ENCODE measurements at regions not wholly inside any gene's neighbourhood (a gene's known extent, or its start where the extent isn't known, plus 50 kb on each side); places are given as distances from the start of the nearest gene placed in this dataset.

- CTCF ChIA-PET = no interaction called here
- Mint-ChIP-seq H3K27ac (no peak overlapping the region), H3K4me3 (no peak overlapping the region), H3K36me3 (no peaks in the 10 kb centered on the region), H3K9me3 (ENCODE audit: low read depth) (no peaks in the 10 kb centered on the region), H3K4me1 (no peaks in the 10 kb centered on the region), H3K27me3 (no peaks in the 10 kb centered on the region)
- ATAC-seq (no peak), DNase-seq (no peak)
These were observed 208.6 kb upstream of the TMTC1 start for GRCh38 chr12:29992366-29992765.

GRCh38 chr12:29991924-29992323 is 208.2 kb upstream of the TMTC1 start:
- H3K4me3 Mint-ChIP-seq = no peak overlapping the region
- no peaks in the 10 kb centered on the region for H3K27me3 Mint-ChIP-seq
- H3K4me1 Mint-ChIP-seq = no peaks in the 10 kb centered on the region
- CTCF ChIA-PET = no interaction called here
- no peaks in the 10 kb centered on the region for H3K9me3 Mint-ChIP-seq (ENCODE audit: low read depth)
- no peak overlapping the region for H3K27ac Mint-ChIP-seq
- DNase-seq (no peak), ATAC-seq (no peak)
- no peaks in the 10 kb centered on the region for H3K36me3 Mint-ChIP-seq

- Mint-ChIP-seq H3K27ac (no peak overlapping the region), H3K4me3 (no peak overlapping the region), H3K36me3 (no peaks in the 10 kb centered on the region), H3K27me3 (no peaks in the 10 kb centered on the region), H3K9me3 (ENCODE audit: low read depth) (no peaks in the 10 kb centered on the region), H3K4me1 (no peaks in the 10 kb centered on the region)
- ATAC-seq (no peak), DNase-seq (no peak)
- CTCF ChIA-PET = no interaction called here
These were observed 207.2 kb upstream of the TMTC1 start for GRCh38 chr12:29990971-29991370.

- ATAC-seq = no peak
- Mint-ChIP-seq H3K9me3 (ENCODE audit: low read depth) (peaks cover 9% of the 10 kb centered on the region), H3K4me1 (no peaks in the 10 kb centered on the region), H3K36me3 (no peaks in the 10 kb centered on the region), H3K27me3 (no peaks in the 10 kb centered on the region), H3K4me3 (no peak overlapping the region), H3K27ac (no peak overlapping the region)
- no peak for DNase-seq
- CTCF ChIA-PET = no interaction called here
These were observed 200.1 kb upstream of the TMTC1 start for GRCh38 chr12:29983851-29984250.

GRCh38 chr12:29980304-29980703 is 196.6 kb upstream of the TMTC1 start:
- peaks cover 9% of the 10 kb centered on the region for H3K9me3 Mint-ChIP-seq (ENCODE audit: low read depth)
- no peak overlapping the region for H3K27ac Mint-ChIP-seq
- H3K4me3 Mint-ChIP-seq = no peak overlapping the region
- CTCF ChIA-PET = no interaction called here
- no peaks in the 10 kb centered on the region for H3K27me3 Mint-ChIP-seq
- no peak for ATAC-seq
- no peak for DNase-seq
- no peaks in the 10 kb centered on the region for H3K4me1 Mint-ChIP-seq
- H3K36me3 Mint-ChIP-seq = no peaks in the 10 kb centered on the region

- H3K9me3 Mint-ChIP-seq (ENCODE audit: low read depth) = no peaks in the 10 kb centered on the region
- no peak overlapping the region for H3K4me3 Mint-ChIP-seq
- H3K27me3 Mint-ChIP-seq = no peaks in the 10 kb centered on the region
- no peaks in the 10 kb centered on the region for H3K4me1 Mint-ChIP-seq
- ATAC-seq = no peak
- no peak overlapping the region for H3K27ac Mint-ChIP-seq
- DNase-seq = no peak
- no peaks in the 10 kb centered on the region for H3K36me3 Mint-ChIP-seq
- CTCF ChIA-PET = no interaction called here
These were observed 187.7 kb upstream of the TMTC1 start for GRCh38 chr12:29971446-29971845.

- no peaks in the 10 kb centered on the region for H3K4me1 Mint-ChIP-seq
- H3K9me3 Mint-ChIP-seq (ENCODE audit: low read depth) = no peaks in the 10 kb centered on the region
- H3K27ac Mint-ChIP-seq = no peak overlapping the region
- H3K36me3 Mint-ChIP-seq = no peaks in the 10 kb centered on the region
- H3K4me3 Mint-ChIP-seq = no peak overlapping the region
- DNase-seq (no peak), ATAC-seq (no peak)
- no peaks in the 10 kb centered on the region for H3K27me3 Mint-ChIP-seq
- CTCF ChIA-PET = interaction anchor here (0.6 kb wide), 1 partner anchor 302 kb away, joined by 3 read pairs; no protein-coding TSS in a partner anchor
These were observed 186.8 kb upstream of the TMTC1 start for GRCh38 chr12:29970501-29970900.

GRCh38 chr12:29962276-29963035 is 178.7 kb upstream of the TMTC1 start:
- Mint-ChIP-seq H3K27me3 (no peaks in the 10 kb centered on the region), H3K4me1 (no peaks in the 10 kb centered on the region), H3K36me3 (no peaks in the 10 kb centered on the region), H3K4me3 (no peak overlapping the region), H3K27ac (no peak overlapping the region), H3K9me3 (ENCODE audit: low read depth) (no peaks in the 10 kb centered on the region)
- CTCF ChIA-PET = no interaction called here
- ATAC-seq = no peak
- no peak for DNase-seq

GRCh38 chr12:29961231-29961630 is 177.5 kb upstream of the TMTC1 start:
- ATAC-seq = no peak
- Mint-ChIP-seq H3K27me3 (no peaks in the 10 kb centered on the region), H3K9me3 (ENCODE audit: low read depth) (no peaks in the 10 kb centered on the region), H3K36me3 (no peaks in the 10 kb centered on the region), H3K27ac (no peak overlapping the region), H3K4me1 (no peaks in the 10 kb centered on the region), H3K4me3 (no peak overlapping the region)
- DNase-seq = no peak
- CTCF ChIA-PET = no interaction called here

GRCh38 chr12:29960122-29960521 is 176.4 kb upstream of the TMTC1 start:
- DNase-seq (no peak), ATAC-seq (no peak)
- Mint-ChIP-seq H3K4me3 (no peak overlapping the region), H3K9me3 (ENCODE audit: low read depth) (no peaks in the 10 kb centered on the region), H3K4me1 (no peaks in the 10 kb centered on the region), H3K36me3 (no peaks in the 10 kb centered on the region), H3K27me3 (no peaks in the 10 kb centered on the region), H3K27ac (no peak overlapping the region)
- CTCF ChIA-PET = no interaction called here

GRCh38 chr12:29957835-29958234 is 174.1 kb upstream of the TMTC1 start:
- Mint-ChIP-seq H3K27ac (no peak overlapping the region), H3K4me3 (no peak overlapping the region), H3K36me3 (no peaks in the 10 kb centered on the region), H3K4me1 (no peaks in the 10 kb centered on the region), H3K9me3 (ENCODE audit: low read depth) (no peaks in the 10 kb centered on the region), H3K27me3 (no peaks in the 10 kb centered on the region)
- CTCF ChIA-PET = no interaction called here
- DNase-seq (no peak), ATAC-seq (no peak)

GRCh38 chr12:29945904-29946303 is 162.2 kb upstream of the TMTC1 start:
- Mint-ChIP-seq H3K27ac (no peak overlapping the region), H3K4me3 (no peak overlapping the region), H3K27me3 (no peaks in the 10 kb centered on the region), H3K9me3 (ENCODE audit: low read depth) (no peaks in the 10 kb centered on the region), H3K36me3 (no peaks in the 10 kb centered on the region), H3K4me1 (no peaks in the 10 kb centered on the region)
- ATAC-seq = no peak
- CTCF ChIA-PET = no interaction called here
- DNase-seq = no peak

GRCh38 chr12:29944269-29945000 is 160.7 kb upstream of the TMTC1 start:
- no peaks in the 10 kb centered on the region for H3K4me1 Mint-ChIP-seq
- DNase-seq (no peak), ATAC-seq (no peak)
- H3K9me3 Mint-ChIP-seq (ENCODE audit: low read depth) = no peaks in the 10 kb centered on the region
- no peaks in the 10 kb centered on the region for H3K36me3 Mint-ChIP-seq
- H3K4me3 Mint-ChIP-seq = no peak overlapping the region
- no peaks in the 10 kb centered on the region for H3K27me3 Mint-ChIP-seq
- H3K27ac Mint-ChIP-seq = no peak overlapping the region
- CTCF ChIA-PET = no interaction called here

GRCh38 chr12:29943683-29944082 is 159.9 kb upstream of the TMTC1 start:
- CTCF ChIA-PET = no interaction called here
- Mint-ChIP-seq H3K9me3 (ENCODE audit: low read depth) (no peaks in the 10 kb centered on the region), H3K36me3 (no peaks in the 10 kb centered on the region), H3K27ac (no peak overlapping the region), H3K27me3 (no peaks in the 10 kb centered on the region), H3K4me3 (no peak overlapping the region), H3K4me1 (no peaks in the 10 kb centered on the region)
- ATAC-seq (no peak), DNase-seq (no peak)
